ENCODE measurements at regions not wholly inside any gene's neighbourhood (a gene's known extent, or its start where the extent isn't known, plus 50 kb on each side); places are given as distances from the start of the nearest gene placed in this dataset.

GRCh38 chr5:168005936-168006335, 285.5 kb upstream of the WWC1 start:
- DNase-seq (ENCODE audit: low spot score): no peak
- no peak for FAIRE-seq
- in situ Hi-C loops (cut with HindIII; ENCODE audit: extremely low pct_ligation_motif_present, low pct_unique_long_range_greater_than_20kb): no loop called here
- H3K4me1 ChIP-seq (ENCODE audit: insufficient read depth, low read length): no peaks in the 10 kb centered on the region
- H3K4me2 ChIP-seq (ENCODE audit: low read depth, low read length): no peak overlapping the region
- no peak overlapping the region for H3K4me3 ChIP-seq (replicated peaks in 1 of 3; ENCODE audit: insufficient read depth in 1 of 3, low read depth in 2 of 3, low read length in 3 of 3)
- no peak overlapping the region for H3K27ac ChIP-seq (ENCODE audit: extremely low read length, insufficient read depth, low read length)
- peaks cover 0 to 8% of the 10 kb centered on the region in 2 experiments; a peak in 1 of 5 replicates for H3K27me3 ChIP-seq (ENCODE audit: control insufficient read depth in 1 of 2, insufficient read depth in 2 of 2, low read length in 2 of 2)
- no peaks in the 10 kb centered on the region for H3K36me3 ChIP-seq (replicated peaks in 1 of 2; ENCODE audit: control insufficient read depth in 1 of 2, insufficient read depth in 2 of 2, low read length in 2 of 2)
- intact Hi-C loops (cut with micrococcal nuclease; ENCODE audit: unreplicated experiment): no loop called here
- TF ChIP-seq ZNF724P (CRISPR knock-in tag; IDR thresholded peaks at IDR 0.05; ENCODE audit: borderline replicate concordance) (no peak), ZNF235 (CRISPR knock-in tag; IDR thresholded peaks at IDR 0.05; ENCODE audit: borderline replicate concordance) (no peak), NFE2L1 (CRISPR knock-in tag; IDR thresholded peaks at IDR 0.05; ENCODE audit: borderline replicate concordance) (no peak), TBP (CRISPR knock-in tag; IDR thresholded peaks at IDR 0.05) (no peak), ZBTB26 (CRISPR knock-in tag; IDR thresholded peaks at IDR 0.05; ENCODE audit: borderline replicate concordance) (no peak), HINFP (CRISPR knock-in tag; IDR thresholded peaks at IDR 0.05; ENCODE audit: low read depth) (no peak), FOXJ3 (CRISPR knock-in tag; IDR thresholded peaks at IDR 0.05; ENCODE audit: borderline replicate concordance) (no peak), FOXC1 (CRISPR knock-in tag; IDR thresholded peaks at IDR 0.05; ENCODE audit: borderline replicate concordance) (no peak), SSRP1 (CRISPR knock-in tag; IDR thresholded peaks at IDR 0.05) (no peak), ZNF501 (CRISPR knock-in tag; IDR thresholded peaks at IDR 0.05) (no peak), IKZF4 (CRISPR knock-in tag; IDR thresholded peaks at IDR 0.05; ENCODE audit: borderline replicate concordance, low read depth, not compliant biosample characterization) (no peak), ZNF552 (CRISPR knock-in tag; IDR thresholded peaks at IDR 0.05; ENCODE audit: borderline replicate concordance) (no peak), ETV5 (CRISPR knock-in tag; IDR thresholded peaks at IDR 0.05; ENCODE audit: borderline replicate concordance) (no peak)
- TF ChIP-seq, protein P1, sequence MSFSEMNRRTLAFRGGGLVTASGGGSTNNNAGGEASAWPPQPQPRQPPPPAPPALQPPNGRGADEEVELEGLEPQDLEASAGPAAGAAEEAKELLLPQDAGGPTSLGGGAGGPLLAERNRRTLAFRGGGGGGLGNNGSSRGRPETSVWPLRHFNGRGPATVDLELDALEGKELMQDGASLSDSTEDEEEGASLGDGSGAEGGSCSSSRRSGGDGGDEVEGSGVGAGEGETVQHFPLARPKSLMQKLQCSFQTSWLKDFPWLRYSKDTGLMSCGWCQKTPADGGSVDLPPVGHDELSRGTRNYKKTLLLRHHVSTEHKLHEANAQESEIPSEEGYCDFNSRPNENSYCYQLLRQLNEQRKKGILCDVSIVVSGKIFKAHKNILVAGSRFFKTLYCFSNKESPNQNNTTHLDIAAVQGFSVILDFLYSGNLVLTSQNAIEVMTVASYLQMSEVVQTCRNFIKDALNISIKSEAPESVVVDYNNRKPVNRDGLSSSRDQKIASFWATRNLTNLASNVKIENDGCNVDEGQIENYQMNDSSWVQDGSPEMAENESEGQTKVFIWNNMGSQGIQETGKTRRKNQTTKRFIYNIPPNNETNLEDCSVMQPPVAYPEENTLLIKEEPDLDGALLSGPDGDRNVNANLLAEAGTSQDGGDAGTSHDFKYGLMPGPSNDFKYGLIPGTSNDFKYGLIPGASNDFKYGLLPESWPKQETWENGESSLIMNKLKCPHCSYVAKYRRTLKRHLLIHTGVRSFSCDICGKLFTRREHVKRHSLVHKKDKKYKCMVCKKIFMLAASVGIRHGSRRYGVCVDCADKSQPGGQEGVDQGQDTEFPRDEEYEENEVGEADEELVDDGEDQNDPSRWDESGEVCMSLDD (CRISPR knock-in tag; IDR thresholded peaks at IDR 0.05; ENCODE audit: borderline replicate concordance): no peak
- TF ChIP-seq, protein P2, sequence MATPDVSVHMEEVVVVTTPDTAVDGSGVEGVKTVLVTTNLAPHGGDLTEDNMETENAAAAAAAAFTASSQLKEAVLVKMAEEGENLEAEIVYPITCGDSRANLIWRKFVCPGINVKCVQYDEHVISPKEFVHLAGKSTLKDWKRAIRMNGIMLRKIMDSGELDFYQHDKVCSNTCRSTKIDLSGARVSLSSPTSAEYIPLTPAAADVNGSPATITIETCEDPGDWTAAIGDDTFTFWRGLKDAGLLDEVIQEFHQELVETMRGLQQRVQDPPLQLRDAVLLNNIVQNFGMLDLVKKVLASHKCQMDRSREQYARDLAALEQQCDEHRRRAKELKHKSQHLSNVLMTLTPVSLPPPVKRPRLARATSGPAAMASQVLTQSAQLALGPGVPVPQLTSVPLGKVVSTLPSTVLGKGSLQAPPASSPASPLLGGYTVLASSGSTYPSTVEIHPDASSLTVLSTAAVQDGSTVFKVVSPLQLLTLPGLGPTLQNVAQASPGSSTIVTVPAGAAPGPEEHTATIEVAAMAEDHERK (CRISPR knock-in tag; IDR thresholded peaks at IDR 0.05; ENCODE audit: low read depth): no peak
- no peak for ATAC-seq
- 0% methylated on average over 3 of the region's 3 CpGs for WGBS (ENCODE audit: low lambda C conversion rate)
- CTCF ChIA-PET (ENCODE audit: low intra/inter-chr PET ratio, low total read pairs): no interaction called here
- no peak overlapping the region for H2AFZ ChIP-seq (ENCODE audit: low read length)
- no peak overlapping the region for H3K9ac ChIP-seq (ENCODE audit: insufficient read depth, low read depth, low read length)
- POLR2A ChIA-PET: no interaction called here
- H4K20me1 ChIP-seq (ENCODE audit: insufficient read depth, low read length): no peaks in the 10 kb centered on the region
- no TSS peak for BruUV-seq (replicated peaks)
- no peaks in the 10 kb centered on the region for H3K79me2 ChIP-seq (ENCODE audit: insufficient read depth, low read length)
- no peaks in the 10 kb centered on the region for H3K9me3 ChIP-seq (ENCODE audit: low read length)
